T-cell (primary cell): ENCODE measurements at regions not wholly inside any gene's neighbourhood (a gene's known extent, or its start where the extent isn't known, plus 50 kb on each side); places are given as distances from the start of the nearest gene placed in this dataset.

Experiments
- ATAC-seq, 4 experiments: fragments of 200-7000 bp in 3 of 4; fragments of 150-1000 bp in 1 of 4; cut with Tn5 transposase; replicated peaks in 1 of 4; 1 replicate in 3 of 4; 2 replicates in 1 of 4; pipeline ENCODE4 v1.10.0; 2021; ENCODE audit warnings: moderate library complexity in 3 of 4, mild to moderate bottlenecking in 2 of 4, moderate number of reproducible peaks in 1 of 4
- CTCF ChIA-PET, 2 donors: fragments of 300-600 bp; sonication (Branson Sonifier 250); formaldehyde crosslinking; loops; one replicate each; lab custom pipeline; 2022; ENCODE audit warnings: antibody characterized with exemption in 2 of 2; lab: Charles Lee
- POLR2A ChIA-PET, 2 donors: fragments of 300-600 bp; sonication (Branson Sonifier 250); formaldehyde crosslinking; loops; one replicate each; lab custom pipeline; 2022; ENCODE audit warnings: antibody characterized with exemption in 2 of 2; lab: Charles Lee
- DNase-seq, 35 experiments: peaks; one replicate each; pipeline versions ENCODE4 v3.0.0 to v3.0.0-alpha.2; 2013 to 2023
- H3K27ac ChIP-seq: one replicate; pipeline ENCODE4 v1.5.1; 2013; ENCODE audit warnings: low read length
- H3K27me3 ChIP-seq, 2 experiments: replicated peaks in 1 of 2; 1 replicate in 1 of 2; 2 replicates in 1 of 2; pipeline versions ENCODE4 v1.6.1 to v1.7.0; 2013; ENCODE audit warnings: low read length in 1 of 2, mixed read lengths in 1 of 2; ENCODE audit not compliant: control insufficient read depth in 2 of 2, insufficient read depth in 2 of 2; ENCODE audit errors: extremely low read depth in 1 of 2
- H3K36me3 ChIP-seq, 2 donors: 1 replicate in 1 of 2; 2 replicates in 1 of 2; pipeline versions ENCODE4 v1.6.1 to v1.7.0; 2013; ENCODE audit warnings: low read length in 1 of 2; ENCODE audit not compliant: control insufficient read depth in 2 of 2, insufficient read depth in 1 of 2; ENCODE audit errors: extremely low read depth in 1 of 2
- H3K4me1 ChIP-seq, 2 experiments: 1 replicate in 1 of 2; 2 replicates in 1 of 2; pipeline versions ENCODE4 v1.6.1 to v1.7.0; 2013; ENCODE audit warnings: low read length in 2 of 2, mixed read lengths in 1 of 2; ENCODE audit not compliant: insufficient read depth in 2 of 2, control insufficient read depth in 1 of 2; ENCODE audit errors: extremely low read depth in 1 of 2
- H3K4me3 ChIP-seq, 2 donors: 1 replicate in 1 of 2; 2 replicates in 1 of 2; pipeline versions ENCODE4 v1.5.1 to v1.7.0; 2013; ENCODE audit warnings: mild to moderate bottlenecking in 2 of 2, low read length in 1 of 2, moderate library complexity in 1 of 2; ENCODE audit not compliant: control insufficient read depth in 1 of 2; ENCODE audit errors: extremely low read depth in 1 of 2
- H3K9me3 ChIP-seq: 2 replicates; pipeline ENCODE4 v1.7.0; 2013
- H3K27ac Mint-ChIP-seq, 2 donors: one replicate each; pipeline ENCODE4 v1.8.0; 2020 to 2021; ENCODE audit warnings: mild to moderate bottlenecking in 2 of 2, mixed read lengths in 2 of 2
- H3K27me3 Mint-ChIP-seq, 2 donors: one replicate each; pipeline ENCODE4 v1.8.0; 2021 to 2022; ENCODE audit warnings: mixed read lengths in 2 of 2
- H3K36me3 Mint-ChIP-seq: one replicate; pipeline ENCODE4 v1.8.0; 2021; ENCODE audit warnings: mixed read lengths
- H3K4me1 Mint-ChIP-seq, 3 donors: one replicate each; pipeline ENCODE4 v1.8.0; 2020 to 2022; ENCODE audit warnings: mixed read lengths in 3 of 3, mild to moderate bottlenecking in 1 of 3
- H3K4me3 Mint-ChIP-seq, 3 donors: one replicate each; pipeline ENCODE4 v1.8.0; 2020 to 2022; ENCODE audit warnings: mild to moderate bottlenecking in 3 of 3, mixed read lengths in 3 of 3, moderate library complexity in 3 of 3
- H3K9me3 Mint-ChIP-seq, 3 donors: one replicate each; pipeline ENCODE4 v1.8.0; 2020 to 2022; ENCODE audit warnings: mixed read lengths in 3 of 3
- WGBS: methylation state at CpG from one replicate; pipeline ENCODE4 v1.1.5; 2013; ENCODE audit warnings: missing lambda C conversion rate; ENCODE audit not compliant: insufficient coverage; 5-methylcytosine and 5-hydroxymethylcytosine counted together

DNA sequence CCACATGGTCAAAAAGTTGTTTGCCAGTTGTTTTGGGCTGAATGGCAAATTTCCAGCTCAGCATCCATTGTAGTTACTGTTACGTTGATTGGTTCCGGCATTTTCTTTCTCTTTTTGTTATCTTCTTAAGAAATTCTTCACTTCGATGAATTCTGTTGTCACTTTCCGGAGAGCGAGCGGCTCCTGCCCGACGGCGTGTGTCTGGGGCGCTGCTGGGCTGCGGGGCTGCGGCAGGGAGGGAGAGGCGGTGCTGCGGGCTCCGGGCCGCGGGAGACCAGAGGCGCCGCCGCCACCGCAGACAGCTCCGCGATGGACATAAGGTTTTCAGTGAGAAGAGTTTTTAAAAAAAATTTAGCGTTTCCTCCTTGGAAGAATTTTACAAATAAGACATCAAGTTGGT, 117.4 kb downstream of the RRM1 start:
- Mint-ChIP-seq H3K9me3 (no peaks in the 10 kb centered on the region), H3K36me3 (no peaks in the 10 kb centered on the region), H3K4me3 (no peak overlapping the region), H3K27ac (no peak overlapping the region), H3K4me1 (no peaks in the 10 kb centered on the region), H3K27me3 (peaks cover 20 to 24% of the 10 kb centered on the region in 2 donors)
- ChIA-PET POLR2A (no interaction called here), CTCF (no interaction called here)
- no peaks in the 10 kb centered on the region for H3K36me3 ChIP-seq
- H3K27me3 ChIP-seq, result peaks cover 6 to 11% of the 10 kb centered on the region in 2 experiments
- ATAC-seq (no peak), DNase-seq (no peak)
- H3K4me1 ChIP-seq, result no peaks in the 10 kb centered on the region
- no peak overlapping the region for H3K27ac ChIP-seq
- WGBS, result 20% methylated on average over 16 of the region's 24 CpGs
- no peak overlapping the region for H3K4me3 ChIP-seq
- H3K9me3 ChIP-seq, result no peaks in the 10 kb centered on the region

- no peak overlapping the region for H3K27ac Mint-ChIP-seq
- H3K27me3 ChIP-seq, result peaks cover 0 to 16% of the 10 kb centered on the region in 2 experiments
- H3K4me1 Mint-ChIP-seq, result no peaks in the 10 kb centered on the region
- H3K9me3 ChIP-seq, result no peaks in the 10 kb centered on the region
- no peaks in the 10 kb centered on the region for H3K36me3 Mint-ChIP-seq
- peaks cover 23 to 27% of the 10 kb centered on the region in 2 donors for H3K27me3 Mint-ChIP-seq
- H3K36me3 ChIP-seq, result no peaks in the 10 kb centered on the region
- no peak overlapping the region for H3K27ac ChIP-seq
- ChIA-PET POLR2A (no interaction called here), CTCF (interaction anchor here in 1 of 2 donors (1.1 kb wide), 1 partner anchor 16 kb away, joined by 3 read pairs; no protein-coding TSS in a partner anchor)
- no peak overlapping the region for H3K4me3 ChIP-seq
- no peaks in the 10 kb centered on the region for H3K4me1 ChIP-seq
- no peak for ATAC-seq
- H3K4me3 Mint-ChIP-seq, result no peak overlapping the region
- no peaks in the 10 kb centered on the region for H3K9me3 Mint-ChIP-seq
- DNase-seq, result no peak
- 63% methylated on average over 3 of the region's 9 CpGs for WGBS
Observed at GRCh38 chr11:4203603-4204360, 109.2 kb downstream of the RRM1 start.

- peaks cover 23 to 27% of the 10 kb centered on the region in 2 donors for H3K27me3 Mint-ChIP-seq
- Histone ChIP-seq H3K9me3 (no peaks in the 10 kb centered on the region), H3K27ac (no peak overlapping the region), H3K4me1 (no peaks in the 10 kb centered on the region), H3K4me3 (no peak overlapping the region), H3K36me3 (no peaks in the 10 kb centered on the region), H3K27me3 (peaks cover 0 to 16% of the 10 kb centered on the region in 2 experiments)
- ChIA-PET POLR2A (no interaction called here), CTCF (interaction anchor here in 1 of 2 donors (1.1 kb wide), 1 partner anchor 15 kb away, joined by 3 read pairs; no protein-coding TSS in a partner anchor)
- H3K36me3 Mint-ChIP-seq, result no peaks in the 10 kb centered on the region
- DNase-seq, result no peak
- H3K9me3 Mint-ChIP-seq, result no peaks in the 10 kb centered on the region
- ATAC-seq, result no peak
- H3K4me1 Mint-ChIP-seq, result no peaks in the 10 kb centered on the region
- no peak overlapping the region for H3K4me3 Mint-ChIP-seq
- no peak overlapping the region for H3K27ac Mint-ChIP-seq
Observed at GRCh38 chr11:4202749-4203148, 108.2 kb downstream of the RRM1 start.

- Mint-ChIP-seq H3K27me3 (peaks cover 9 to 10% of the 10 kb centered on the region in 2 donors), H3K27ac (no peak overlapping the region), H3K9me3 (no peaks in the 10 kb centered on the region), H3K4me1 (no peaks in the 10 kb centered on the region), H3K4me3 (no peak overlapping the region), H3K36me3 (no peaks in the 10 kb centered on the region)
- ChIA-PET POLR2A (no interaction called here), CTCF (no interaction called here)
- H3K9me3 ChIP-seq, result no peaks in the 10 kb centered on the region
- no peaks in the 10 kb centered on the region for H3K27me3 ChIP-seq
- no peaks in the 10 kb centered on the region for H3K36me3 ChIP-seq
- H3K4me1 ChIP-seq, result no peaks in the 10 kb centered on the region
- DNase-seq, result no peak
- 50% methylated on average over 1 of the region's 2 CpGs for WGBS
- H3K27ac ChIP-seq, result no peak overlapping the region
- H3K4me3 ChIP-seq, result no peak overlapping the region
- no peak for ATAC-seq
Observed at GRCh38 chr11:4197112-4197511, 102.5 kb downstream of the RRM1 start.

- no peak overlapping the region for H3K27ac ChIP-seq
Observed at GRCh38 chr11:4195909-4196308, 101.3 kb downstream of the RRM1 start.

DNA sequence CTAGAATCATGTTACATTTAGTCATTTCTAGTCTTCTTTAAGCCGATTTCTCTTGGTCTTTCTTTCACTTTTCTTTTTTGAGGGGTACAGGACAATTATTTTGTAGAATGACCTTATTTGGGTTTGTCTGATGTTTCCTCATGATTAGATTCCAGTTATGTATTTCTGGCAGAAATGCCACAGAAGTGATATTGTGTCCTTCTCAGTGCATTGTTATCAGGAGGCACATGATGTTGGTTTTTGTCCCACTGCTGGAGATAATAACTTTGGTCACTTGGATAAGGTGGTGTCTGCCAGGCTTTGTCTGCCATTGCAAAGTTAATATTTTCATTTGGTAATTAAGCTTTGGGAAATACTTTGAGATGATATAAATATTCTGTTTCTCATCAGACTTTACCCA, 100.3 kb downstream of the RRM1 start:
- H3K9me3 Mint-ChIP-seq, result no peaks in the 10 kb centered on the region
- no peaks in the 10 kb centered on the region for H3K36me3 Mint-ChIP-seq
- H3K27ac ChIP-seq, result no peak overlapping the region
- no peak overlapping the region for H3K27ac Mint-ChIP-seq
- no peaks in the 10 kb centered on the region for H3K4me1 Mint-ChIP-seq
- H3K36me3 ChIP-seq, result no peaks in the 10 kb centered on the region
- no peaks in the 10 kb centered on the region for H3K9me3 ChIP-seq
- H3K27me3 Mint-ChIP-seq, result peaks cover 3 to 13% of the 10 kb centered on the region in 2 donors
- no peak for ATAC-seq
- POLR2A ChIA-PET, result no interaction called here
- H3K4me3 Mint-ChIP-seq, result no peak overlapping the region
- no peak overlapping the region for H3K4me3 ChIP-seq
- no peak for DNase-seq
- H3K27me3 ChIP-seq, result no peaks in the 10 kb centered on the region
- WGBS, result no CpG with 5 or more reads among the region's 1 CpG
- CTCF ChIA-PET, result no interaction called here
- H3K4me1 ChIP-seq, result no peaks in the 10 kb centered on the region

More at GRCh38 chr11:4195909-4196308, 101.3 kb downstream of the RRM1 start:
- Histone ChIP-seq H3K27me3 (no peaks in the 10 kb centered on the region), H3K4me3 (no peak overlapping the region), H3K9me3 (no peaks in the 10 kb centered on the region), H3K36me3 (no peaks in the 10 kb centered on the region), H3K4me1 (no peaks in the 10 kb centered on the region)
- Mint-ChIP-seq H3K27me3 (peaks cover 3 to 13% of the 10 kb centered on the region in 2 donors), H3K4me1 (no peaks in the 10 kb centered on the region), H3K27ac (no peak overlapping the region), H3K4me3 (no peak overlapping the region), H3K9me3 (no peaks in the 10 kb centered on the region), H3K36me3 (no peaks in the 10 kb centered on the region)
- ATAC-seq, result no peak
- ChIA-PET POLR2A (no interaction called here), CTCF (no interaction called here)
- WGBS, result 100% methylated on average over 1 of the region's 2 CpGs
- no peak for DNase-seq
